ENCODE measurements at regions not wholly inside any gene's neighbourhood (a gene's known extent, or its start where the extent isn't known, plus 50 kb on each side); places are given as distances from the start of the nearest gene placed in this dataset.

- Histone ChIP-seq H3K4me1 (ENCODE audit: control insufficient read depth in 1 of 2, extremely low read depth in 1 of 2, insufficient read depth in 2 of 2, low read length in 2 of 2) (no peaks in the 10 kb centered on the region), H3K27me3 (replicated peaks in 1 of 2; ENCODE audit: control insufficient read depth in 2 of 2, extremely low read depth in 1 of 2, insufficient read depth in 2 of 2, low read length in 1 of 2) (no peaks in the 10 kb centered on the region), H3K4me3 (ENCODE audit: control insufficient read depth in 1 of 2, extremely low read depth in 1 of 2, low read length in 1 of 2) (no peak overlapping the region), H3K36me3 (ENCODE audit: control insufficient read depth in 2 of 2, extremely low read depth in 1 of 2, insufficient read depth in 1 of 2, low read length in 1 of 2) (no peaks in the 10 kb centered on the region), H3K27ac (ENCODE audit: low read length) (no peak overlapping the region), H3K9me3 (no peaks in the 10 kb centered on the region)
- Mint-ChIP-seq H3K9me3 (no peaks in the 10 kb centered on the region), H3K27me3 (peaks cover 0 to 3% of the 10 kb centered on the region in 2 donors), H3K4me3 (no peak overlapping the region), H3K4me1 (no peaks in the 10 kb centered on the region), H3K36me3 (no peaks in the 10 kb centered on the region), H3K27ac (no peak overlapping the region)
- no CpG with 5 or more reads among the region's 2 CpGs for WGBS (ENCODE audit: insufficient coverage)
- ChIA-PET CTCF (no interaction called here), POLR2A (no interaction called here)
- no peak for ATAC-seq (replicated peaks in 1 of 4)
- DNase-seq: no peak
Observed at GRCh38 chr2:180180511-180180910, 173.4 kb upstream of the CWC22 start.

DNA sequence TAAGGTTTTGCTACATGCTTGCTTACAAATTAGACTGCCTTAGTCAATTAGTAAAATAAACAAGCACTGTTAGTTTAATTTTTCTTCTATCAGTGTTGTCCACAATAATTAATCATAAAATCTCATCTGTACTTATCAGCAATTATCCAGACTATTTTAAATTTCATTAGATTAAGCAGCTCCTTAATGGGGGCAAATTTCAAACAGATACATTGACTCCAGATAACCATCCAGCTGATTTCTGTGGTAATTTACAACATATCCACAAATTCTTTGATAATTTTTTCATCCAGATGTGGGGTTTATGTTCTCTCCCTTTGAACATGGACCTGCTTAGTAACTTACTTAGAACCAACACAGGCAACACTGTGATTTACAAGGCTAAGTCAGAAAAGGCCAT lies 170.4 kb upstream of the CWC22 start:
- H3K4me1 ChIP-seq (ENCODE audit: control insufficient read depth in 1 of 2, extremely low read depth in 1 of 2, insufficient read depth in 2 of 2, low read length in 2 of 2): no peaks in the 10 kb centered on the region
- H3K27ac ChIP-seq (ENCODE audit: low read length): no peak overlapping the region
- H3K9me3 ChIP-seq: no peaks in the 10 kb centered on the region
- POLR2A ChIA-PET: no interaction called here
- H3K9me3 Mint-ChIP-seq: no peaks in the 10 kb centered on the region
- ATAC-seq (replicated peaks in 1 of 4) (no peak), DNase-seq (no peak)
- no peaks in the 10 kb centered on the region for H3K36me3 ChIP-seq (ENCODE audit: control insufficient read depth in 2 of 2, extremely low read depth in 1 of 2, insufficient read depth in 1 of 2, low read length in 1 of 2)
- CTCF ChIA-PET: no interaction called here
- H3K4me1 Mint-ChIP-seq: no peaks in the 10 kb centered on the region
- no peak overlapping the region for H3K27ac Mint-ChIP-seq
- peaks cover 0 to 2% of the 10 kb centered on the region in 2 experiments for H3K27me3 ChIP-seq (replicated peaks in 1 of 2; ENCODE audit: control insufficient read depth in 2 of 2, extremely low read depth in 1 of 2, insufficient read depth in 2 of 2, low read length in 1 of 2)
- H3K4me3 Mint-ChIP-seq: no peak overlapping the region
- H3K36me3 Mint-ChIP-seq: no peaks in the 10 kb centered on the region
- no peak overlapping the region for H3K4me3 ChIP-seq (ENCODE audit: control insufficient read depth in 1 of 2, extremely low read depth in 1 of 2, low read length in 1 of 2)
- peaks cover 0 to 3% of the 10 kb centered on the region in 2 donors for H3K27me3 Mint-ChIP-seq

- Histone ChIP-seq H3K4me3 (ENCODE audit: control insufficient read depth in 1 of 2, extremely low read depth in 1 of 2, low read length in 1 of 2) (no peak overlapping the region), H3K36me3 (ENCODE audit: control insufficient read depth in 2 of 2, extremely low read depth in 1 of 2, insufficient read depth in 1 of 2, low read length in 1 of 2) (no peaks in the 10 kb centered on the region), H3K27ac (ENCODE audit: low read length) (no peak overlapping the region), H3K4me1 (ENCODE audit: control insufficient read depth in 1 of 2, extremely low read depth in 1 of 2, insufficient read depth in 2 of 2, low read length in 2 of 2) (no peaks in the 10 kb centered on the region), H3K27me3 (replicated peaks in 1 of 2; ENCODE audit: control insufficient read depth in 2 of 2, extremely low read depth in 1 of 2, insufficient read depth in 2 of 2, low read length in 1 of 2) (peaks cover 0 to 3% of the 10 kb centered on the region in 2 experiments), H3K9me3 (no peaks in the 10 kb centered on the region)
- Mint-ChIP-seq H3K4me1 (no peaks in the 10 kb centered on the region), H3K4me3 (no peak overlapping the region), H3K9me3 (no peaks in the 10 kb centered on the region), H3K27ac (no peak overlapping the region), H3K36me3 (no peaks in the 10 kb centered on the region), H3K27me3 (no peaks in the 10 kb centered on the region)
- DNase-seq (no peak), ATAC-seq (replicated peaks in 1 of 4) (no peak)
- no CpG with 5 or more reads among the region's 2 CpGs for WGBS (ENCODE audit: insufficient coverage)
- CTCF ChIA-PET: no interaction called here
- POLR2A ChIA-PET: no interaction called here
Observed at GRCh38 chr2:180175736-180176135, 168.6 kb upstream of the CWC22 start.

GRCh38 chr2:180174580-180174979 lies 167.5 kb upstream of the CWC22 start:
- H3K36me3 Mint-ChIP-seq: no peaks in the 10 kb centered on the region
- no peak overlapping the region for H3K4me3 Mint-ChIP-seq
- H3K27me3 Mint-ChIP-seq: no peaks in the 10 kb centered on the region
- ChIA-PET CTCF (no interaction called here), POLR2A (no interaction called here)
- ATAC-seq (replicated peaks in 1 of 4): no peak
- no peaks in the 10 kb centered on the region for H3K9me3 ChIP-seq
- no peaks in the 10 kb centered on the region for H3K4me1 ChIP-seq (ENCODE audit: control insufficient read depth in 1 of 2, extremely low read depth in 1 of 2, insufficient read depth in 2 of 2, low read length in 2 of 2)
- H3K36me3 ChIP-seq (ENCODE audit: control insufficient read depth in 2 of 2, extremely low read depth in 1 of 2, insufficient read depth in 1 of 2, low read length in 1 of 2): no peaks in the 10 kb centered on the region
- no peak overlapping the region for H3K27ac ChIP-seq (ENCODE audit: low read length)
- peaks cover 6 to 9% (median 6%) of the 10 kb centered on the region in 3 donors for H3K9me3 Mint-ChIP-seq
- peaks cover 0 to 3% of the 10 kb centered on the region in 2 experiments for H3K27me3 ChIP-seq (replicated peaks in 1 of 2; ENCODE audit: control insufficient read depth in 2 of 2, extremely low read depth in 1 of 2, insufficient read depth in 2 of 2, low read length in 1 of 2)
- H3K4me1 Mint-ChIP-seq: no peaks in the 10 kb centered on the region
- no peak for DNase-seq
- H3K27ac Mint-ChIP-seq: no peak overlapping the region
- H3K4me3 ChIP-seq (ENCODE audit: control insufficient read depth in 1 of 2, extremely low read depth in 1 of 2, low read length in 1 of 2): no peak overlapping the region
- WGBS (ENCODE audit: insufficient coverage): no CpG with 5 or more reads among the region's 6 CpGs

GRCh38 chr2:180169474-180169873 lies 162.4 kb upstream of the CWC22 start:
- peaks cover 6 to 19% (median 15%) of the 10 kb centered on the region in 3 donors for H3K9me3 Mint-ChIP-seq
- no peaks in the 10 kb centered on the region for H3K4me1 Mint-ChIP-seq
- DNase-seq: no peak
- Histone ChIP-seq H3K4me1 (ENCODE audit: control insufficient read depth in 1 of 2, extremely low read depth in 1 of 2, insufficient read depth in 2 of 2, low read length in 2 of 2) (no peaks in the 10 kb centered on the region), H3K9me3 (no peaks in the 10 kb centered on the region), H3K36me3 (ENCODE audit: control insufficient read depth in 2 of 2, extremely low read depth in 1 of 2, insufficient read depth in 1 of 2, low read length in 1 of 2) (no peaks in the 10 kb centered on the region), H3K27me3 (replicated peaks in 1 of 2; ENCODE audit: control insufficient read depth in 2 of 2, extremely low read depth in 1 of 2, insufficient read depth in 2 of 2, low read length in 1 of 2) (peaks cover 0 to 3% of the 10 kb centered on the region in 2 experiments), H3K4me3 (ENCODE audit: control insufficient read depth in 1 of 2, extremely low read depth in 1 of 2, low read length in 1 of 2) (no peak overlapping the region), H3K27ac (ENCODE audit: low read length) (no peak overlapping the region)
- POLR2A ChIA-PET: no interaction called here
- H3K4me3 Mint-ChIP-seq: no peak overlapping the region
- no peak overlapping the region for H3K27ac Mint-ChIP-seq
- CTCF ChIA-PET: no interaction called here
- no peak for ATAC-seq (replicated peaks in 1 of 4)
- H3K27me3 Mint-ChIP-seq: peaks cover 0 to 2% of the 10 kb centered on the region in 2 donors
- no peaks in the 10 kb centered on the region for H3K36me3 Mint-ChIP-seq

DNA sequence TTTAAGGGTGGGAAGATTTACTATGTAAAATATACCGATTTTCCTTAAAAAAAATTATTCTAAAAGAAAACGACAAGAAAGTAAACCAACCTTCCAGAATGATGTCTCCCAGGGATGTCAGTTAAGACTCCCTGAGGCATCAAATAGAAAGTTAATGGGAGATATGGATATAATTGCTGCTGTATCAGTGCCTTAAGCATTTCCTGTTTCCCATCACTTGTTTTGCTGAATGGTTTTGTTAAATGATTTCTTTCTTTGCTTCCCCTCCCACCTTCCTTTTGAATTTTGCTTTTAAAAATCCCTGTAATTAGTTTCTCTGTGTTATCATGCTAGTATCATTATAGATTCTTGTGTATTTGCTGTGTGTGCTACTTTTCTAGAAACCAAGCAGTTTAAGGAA lies 154.3 kb upstream of the CWC22 start:
- no peak overlapping the region for H3K4me3 Mint-ChIP-seq
- no peaks in the 10 kb centered on the region for H3K36me3 Mint-ChIP-seq
- CTCF ChIA-PET: interaction anchor here in 1 of 2 donors (0.5 kb wide), 1 partner anchor 17 kb away, joined by 3 read pairs; no protein-coding TSS in a partner anchor
- Histone ChIP-seq H3K4me1 (ENCODE audit: control insufficient read depth in 1 of 2, extremely low read depth in 1 of 2, insufficient read depth in 2 of 2, low read length in 2 of 2) (no peaks in the 10 kb centered on the region), H3K36me3 (ENCODE audit: control insufficient read depth in 2 of 2, extremely low read depth in 1 of 2, insufficient read depth in 1 of 2, low read length in 1 of 2) (no peaks in the 10 kb centered on the region), H3K27me3 (replicated peaks in 1 of 2; ENCODE audit: control insufficient read depth in 2 of 2, extremely low read depth in 1 of 2, insufficient read depth in 2 of 2, low read length in 1 of 2) (no peaks in the 10 kb centered on the region), H3K27ac (ENCODE audit: low read length) (no peak overlapping the region), H3K4me3 (ENCODE audit: control insufficient read depth in 1 of 2, extremely low read depth in 1 of 2, low read length in 1 of 2) (no peak overlapping the region), H3K9me3 (no peaks in the 10 kb centered on the region)
- POLR2A ChIA-PET: no interaction called here
- ATAC-seq (replicated peaks in 1 of 4) (no peak), DNase-seq (no peak)
- H3K9me3 Mint-ChIP-seq: no peaks in the 10 kb centered on the region
- no peak overlapping the region for H3K27ac Mint-ChIP-seq
- H3K27me3 Mint-ChIP-seq: peaks cover 0 to 2% of the 10 kb centered on the region in 2 donors
- H3K4me1 Mint-ChIP-seq: no peaks in the 10 kb centered on the region
- WGBS (ENCODE audit: insufficient coverage): no CpG with 5 or more reads among the region's 2 CpGs

GRCh38 chr2:180159921-180160320 lies 152.8 kb upstream of the CWC22 start:
- Mint-ChIP-seq H3K27me3 (peaks cover 0 to 2% of the 10 kb centered on the region in 2 donors), H3K4me3 (no peak overlapping the region), H3K9me3 (no peaks in the 10 kb centered on the region), H3K4me1 (no peaks in the 10 kb centered on the region), H3K36me3 (no peaks in the 10 kb centered on the region), H3K27ac (no peak overlapping the region)
- POLR2A ChIA-PET: no interaction called here
- CTCF ChIA-PET: no interaction called here
- no peaks in the 10 kb centered on the region for H3K4me1 ChIP-seq (ENCODE audit: control insufficient read depth in 1 of 2, extremely low read depth in 1 of 2, insufficient read depth in 2 of 2, low read length in 2 of 2)
- H3K27ac ChIP-seq (ENCODE audit: low read length): no peak overlapping the region
- DNase-seq (no peak), ATAC-seq (replicated peaks in 1 of 4) (no peak)
- H3K27me3 ChIP-seq (replicated peaks in 1 of 2; ENCODE audit: control insufficient read depth in 2 of 2, extremely low read depth in 1 of 2, insufficient read depth in 2 of 2, low read length in 1 of 2): no peaks in the 10 kb centered on the region
- no peaks in the 10 kb centered on the region for H3K9me3 ChIP-seq
- H3K4me3 ChIP-seq (ENCODE audit: control insufficient read depth in 1 of 2, extremely low read depth in 1 of 2, low read length in 1 of 2): no peak overlapping the region
- WGBS (ENCODE audit: insufficient coverage): no CpG with 5 or more reads among the region's 2 CpGs
- no peaks in the 10 kb centered on the region for H3K36me3 ChIP-seq (ENCODE audit: control insufficient read depth in 2 of 2, extremely low read depth in 1 of 2, insufficient read depth in 1 of 2, low read length in 1 of 2)
